WERI-Rb-1 (cell line): ENCODE measurements at regions not wholly inside any gene's neighbourhood (a gene's known extent, or its start where the extent isn't known, plus 50 kb on each side); places are given as distances from the start of the nearest gene placed in this dataset.

Experiments used
- DNase-seq: peaks from one replicate; pipeline ENCODE4 v3.0.0-alpha.2; 2020
- H3K27ac ChIP-seq: fragments of 250-450 bp; sonication (Bioruptor Pico); 2 replicates; pipeline ENCODE4 v1.5.1; 2020; ENCODE audit warnings: mild to moderate bottlenecking, moderate library complexity
- H3K27me3 ChIP-seq: fragments of 250-450 bp; sonication (Bioruptor Pico); 2 replicates; pipeline ENCODE4 v1.5.1; 2021; ENCODE audit warnings: mild to moderate bottlenecking, low read depth, moderate library complexity; ENCODE audit not compliant: insufficient read depth, severe bottlenecking
- H3K36me3 ChIP-seq: fragments of 250-450 bp; sonication (Bioruptor Pico); 2 replicates; pipeline ENCODE4 v1.5.1; 2020; ENCODE audit warnings: mild to moderate bottlenecking, moderate library complexity
- H3K4me3 ChIP-seq: 2 replicates; pipeline ENCODE4 v1.5.1; 2011; ENCODE audit warnings: low read depth, mild to moderate bottlenecking, control low read depth, low read length
- H3K9me3 ChIP-seq: fragments of 250-450 bp; sonication (Bioruptor Pico); 2 replicates; pipeline ENCODE4 v1.5.1; 2021; ENCODE audit warnings: mild to moderate bottlenecking, moderate library complexity; ENCODE audit not compliant: severe bottlenecking
- TF ChIP-seq, protein P1 (sequence below): IDR thresholded peaks from 2 replicates; pipeline ENCODE4 v1.5.1; 2011; ENCODE audit warnings: low read depth, mild to moderate bottlenecking, control low read depth, inconsistent platforms, low read length

DNA sequence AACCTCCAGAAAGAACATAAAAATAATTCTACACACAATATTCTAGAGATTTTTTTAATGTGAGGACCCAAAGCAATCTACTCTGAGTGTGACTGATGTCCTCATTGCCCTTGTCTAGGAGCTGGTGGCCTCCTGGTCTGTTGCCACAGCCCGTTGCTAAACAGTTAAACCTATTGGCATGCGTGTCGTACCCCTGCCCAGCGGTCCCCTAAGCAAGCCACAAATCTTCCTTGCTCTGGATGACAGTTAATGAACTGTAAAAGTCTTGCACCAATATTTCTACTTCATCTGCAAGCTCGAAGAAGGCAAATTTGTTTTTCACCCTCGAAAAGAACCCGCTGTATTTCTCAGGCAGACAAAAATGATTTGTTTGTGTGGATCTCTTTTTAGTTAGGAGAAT, 489.1 kb upstream of the MEX3C start:
- no peaks in the 10 kb centered on the region for H3K36me3 ChIP-seq
- DNase-seq = no peak
- TF ChIP-seq, protein P1, sequence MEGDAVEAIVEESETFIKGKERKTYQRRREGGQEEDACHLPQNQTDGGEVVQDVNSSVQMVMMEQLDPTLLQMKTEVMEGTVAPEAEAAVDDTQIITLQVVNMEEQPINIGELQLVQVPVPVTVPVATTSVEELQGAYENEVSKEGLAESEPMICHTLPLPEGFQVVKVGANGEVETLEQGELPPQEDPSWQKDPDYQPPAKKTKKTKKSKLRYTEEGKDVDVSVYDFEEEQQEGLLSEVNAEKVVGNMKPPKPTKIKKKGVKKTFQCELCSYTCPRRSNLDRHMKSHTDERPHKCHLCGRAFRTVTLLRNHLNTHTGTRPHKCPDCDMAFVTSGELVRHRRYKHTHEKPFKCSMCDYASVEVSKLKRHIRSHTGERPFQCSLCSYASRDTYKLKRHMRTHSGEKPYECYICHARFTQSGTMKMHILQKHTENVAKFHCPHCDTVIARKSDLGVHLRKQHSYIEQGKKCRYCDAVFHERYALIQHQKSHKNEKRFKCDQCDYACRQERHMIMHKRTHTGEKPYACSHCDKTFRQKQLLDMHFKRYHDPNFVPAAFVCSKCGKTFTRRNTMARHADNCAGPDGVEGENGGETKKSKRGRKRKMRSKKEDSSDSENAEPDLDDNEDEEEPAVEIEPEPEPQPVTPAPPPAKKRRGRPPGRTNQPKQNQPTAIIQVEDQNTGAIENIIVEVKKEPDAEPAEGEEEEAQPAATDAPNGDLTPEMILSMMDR = no peak
- H3K4me3 ChIP-seq = no peak overlapping the region
- H3K9me3 ChIP-seq = no peaks in the 10 kb centered on the region
- no peaks in the 10 kb centered on the region for H3K27me3 ChIP-seq
- H3K27ac ChIP-seq = no peak overlapping the region

DNA sequence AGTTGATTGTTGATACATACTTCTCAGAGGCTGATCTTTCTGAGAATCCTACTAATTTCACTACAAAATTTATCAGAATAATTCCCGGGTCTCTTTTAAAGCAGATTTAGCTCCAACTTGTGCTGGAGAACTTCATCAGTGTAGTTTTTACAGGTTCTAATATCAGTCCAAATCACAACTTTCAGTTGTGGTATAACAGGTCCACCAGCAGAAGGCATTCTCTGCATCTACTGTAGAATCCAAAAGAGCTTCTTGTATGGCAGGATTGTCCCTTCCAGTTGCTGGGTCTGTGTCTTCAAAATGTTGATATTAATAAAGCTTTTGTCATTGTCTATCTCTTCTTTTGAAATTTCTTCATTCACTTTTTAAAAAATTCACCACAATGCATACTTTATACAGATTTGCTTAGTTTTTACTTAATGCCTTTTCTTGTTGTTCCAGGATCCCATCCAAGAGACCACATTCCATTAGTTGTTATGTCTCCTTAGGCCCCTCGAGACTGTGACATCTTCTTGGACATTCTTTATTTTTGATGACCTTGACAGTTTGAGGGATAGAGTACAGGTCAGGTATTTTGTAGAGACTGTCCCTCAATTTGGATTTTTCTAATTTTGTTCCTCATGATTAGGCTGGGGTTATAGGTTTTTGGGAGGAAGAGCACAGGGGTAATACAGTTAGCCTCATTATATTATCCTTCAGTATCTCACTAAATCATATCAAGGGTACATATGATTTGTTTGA, 490.5 kb upstream of the MEX3C start:
- Histone ChIP-seq H3K9me3 (no peaks in the 10 kb centered on the region), H3K36me3 (no peaks in the 10 kb centered on the region), H3K4me3 (no peak overlapping the region), H3K27ac (no peak overlapping the region), H3K27me3 (no peaks in the 10 kb centered on the region)
- TF ChIP-seq, protein P1 = 0 out of 2 replicates have a peak, but pooled peaks have one; percentile 14
- DNase-seq = no peak

DNA sequence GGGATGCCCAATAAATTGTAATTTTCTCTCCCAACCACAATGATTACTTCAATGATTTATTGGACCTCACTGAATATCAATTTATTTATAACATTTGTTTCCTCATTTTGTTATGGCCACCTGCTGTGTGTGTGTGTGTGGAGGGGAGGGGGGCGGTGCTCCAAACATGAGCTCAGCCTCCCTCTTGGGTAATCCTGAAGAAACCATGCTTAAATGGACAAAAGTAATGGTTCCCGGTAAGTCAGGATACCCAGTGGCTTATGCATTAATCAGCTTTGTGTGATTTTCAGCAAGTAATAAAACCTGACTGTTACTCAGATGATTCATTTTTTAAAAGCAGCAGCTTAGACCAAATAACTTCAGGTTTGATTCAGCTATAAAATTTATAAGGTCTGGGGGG, 495.1 kb upstream of the MEX3C start:
- Histone ChIP-seq H3K4me3 (no peak overlapping the region), H3K27ac (no peak overlapping the region), H3K9me3 (peaks cover 3% of the 10 kb centered on the region), H3K36me3 (no peaks in the 10 kb centered on the region), H3K27me3 (no peaks in the 10 kb centered on the region)
- DNase-seq = no peak
- TF ChIP-seq, protein P1 = no peak

DNA sequence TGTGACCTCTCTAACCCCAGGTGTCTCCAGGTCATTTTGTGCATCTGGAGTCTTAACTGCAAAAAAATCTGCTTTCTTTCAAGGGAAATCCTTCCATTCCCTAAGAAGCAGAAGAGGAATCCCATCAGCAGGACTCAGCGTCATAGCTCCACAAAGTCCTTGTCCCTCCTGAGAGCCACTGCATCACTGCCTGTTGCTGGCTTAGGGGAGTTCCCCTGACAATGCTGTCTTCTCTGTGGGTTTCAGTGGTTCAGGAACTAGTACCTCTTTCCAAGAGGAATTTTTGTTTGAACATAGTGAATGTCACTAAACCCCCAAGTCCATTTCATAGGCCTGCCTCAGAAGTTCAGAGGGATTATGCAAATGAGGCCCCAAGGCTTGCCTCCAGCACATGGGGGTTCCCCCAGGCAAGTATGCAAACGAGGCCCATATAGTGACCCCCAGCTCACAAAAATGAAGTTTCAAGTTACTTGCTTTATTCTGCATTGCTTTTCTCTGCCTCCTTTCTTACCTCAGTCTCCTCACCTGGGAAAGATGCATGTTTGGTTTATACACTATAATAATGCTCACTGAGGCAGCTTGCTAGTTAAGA, 513.9 kb upstream of the MEX3C start:
- H3K27ac ChIP-seq = no peak overlapping the region
- TF ChIP-seq, protein P1 = no peak
- peaks cover 16% of the 10 kb centered on the region for H3K9me3 ChIP-seq
- no peak overlapping the region for H3K4me3 ChIP-seq
- DNase-seq = no peak
- no peaks in the 10 kb centered on the region for H3K36me3 ChIP-seq
- no peaks in the 10 kb centered on the region for H3K27me3 ChIP-seq

DNA sequence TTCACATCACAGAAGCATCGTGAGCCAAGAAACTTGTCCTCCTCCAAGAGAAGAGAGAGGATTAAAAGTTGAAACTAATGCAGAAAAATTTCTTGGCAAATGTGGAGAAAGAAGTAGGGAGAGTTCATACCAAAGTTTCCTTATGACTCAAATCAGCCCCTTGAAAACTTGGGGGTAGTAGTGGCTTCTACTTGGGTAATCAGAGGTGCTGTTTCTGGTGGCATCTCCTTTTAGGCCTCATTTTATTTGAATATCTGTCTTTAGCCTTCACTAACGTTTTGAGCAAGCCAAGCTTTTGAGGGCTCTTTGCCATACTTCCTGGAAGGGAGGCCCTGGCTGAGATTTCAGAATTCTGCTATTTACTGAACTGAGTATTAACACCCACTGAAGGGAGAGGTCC, 515.3 kb upstream of the MEX3C start:
- H3K9me3 ChIP-seq = peaks cover 5% of the 10 kb centered on the region
- H3K4me3 ChIP-seq = no peak overlapping the region
- no peaks in the 10 kb centered on the region for H3K27me3 ChIP-seq
- TF ChIP-seq, protein P1 = no peak
- no peak overlapping the region for H3K27ac ChIP-seq
- no peak for DNase-seq
- H3K36me3 ChIP-seq = no peaks in the 10 kb centered on the region

DNA sequence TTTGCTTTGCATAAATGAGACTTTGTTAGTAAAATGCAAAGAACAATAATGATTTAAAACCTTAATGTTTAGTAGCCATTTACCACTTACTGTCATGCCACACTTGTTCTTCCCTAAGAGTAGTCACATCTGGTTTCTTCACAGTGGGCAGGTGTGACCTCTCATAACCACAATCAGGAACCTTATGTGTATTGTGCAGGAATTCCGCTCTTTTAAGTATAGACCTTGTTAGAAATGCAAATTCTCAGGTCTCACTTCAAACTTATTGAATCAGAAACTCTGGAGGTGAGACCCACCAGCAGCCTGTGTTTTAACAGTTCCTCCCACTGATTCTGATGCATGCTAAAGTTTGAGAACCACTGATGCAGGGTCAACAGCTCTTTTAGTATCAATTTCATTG, 518.8 kb upstream of the MEX3C start:
- Histone ChIP-seq H3K27me3 (no peaks in the 10 kb centered on the region), H3K9me3 (peaks cover 3% of the 10 kb centered on the region), H3K4me3 (no peak overlapping the region), H3K27ac (no peak overlapping the region), H3K36me3 (no peaks in the 10 kb centered on the region)
- TF ChIP-seq, protein P1 = no peak
- DNase-seq = no peak
